ENCODE measurements at regions not wholly inside any gene's neighbourhood (a gene's known extent, or its start where the extent isn't known, plus 50 kb on each side); places are given as distances from the start of the nearest gene placed in this dataset.
A peak's percentile ranks its signal among the peaks of the same experiment; 100 is the strongest.

DNA sequence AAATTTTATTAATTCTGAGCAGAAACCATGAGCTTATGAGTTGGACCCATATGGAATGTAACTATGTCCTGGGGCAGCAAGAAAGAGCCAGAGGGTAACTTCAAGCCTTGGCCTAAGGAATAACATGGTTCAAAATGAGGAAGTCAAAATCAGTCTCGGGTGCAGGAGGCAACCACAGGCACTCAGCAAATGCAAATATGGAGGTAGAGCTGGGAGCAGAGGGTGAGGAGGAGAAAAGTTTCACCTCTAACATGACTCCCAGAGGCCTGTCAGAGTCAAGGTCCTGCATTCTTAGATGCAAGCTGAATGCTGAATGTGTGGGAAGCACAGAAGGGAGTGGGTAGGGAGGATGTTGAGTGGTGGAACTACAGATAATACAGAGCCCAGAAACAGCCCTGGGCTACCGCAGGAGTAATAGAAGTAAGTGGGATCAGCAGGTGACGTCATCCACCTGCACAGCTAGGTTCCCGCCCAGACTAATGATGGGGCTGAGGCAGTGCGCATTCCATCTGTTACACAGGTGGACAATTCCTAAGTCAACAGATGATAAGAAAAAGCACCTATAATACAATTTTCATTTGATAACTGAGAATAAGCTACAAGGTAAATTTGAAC is 279.8 kb upstream of the ARRDC4 start:
- DNase-seq, result no peak

DNA sequence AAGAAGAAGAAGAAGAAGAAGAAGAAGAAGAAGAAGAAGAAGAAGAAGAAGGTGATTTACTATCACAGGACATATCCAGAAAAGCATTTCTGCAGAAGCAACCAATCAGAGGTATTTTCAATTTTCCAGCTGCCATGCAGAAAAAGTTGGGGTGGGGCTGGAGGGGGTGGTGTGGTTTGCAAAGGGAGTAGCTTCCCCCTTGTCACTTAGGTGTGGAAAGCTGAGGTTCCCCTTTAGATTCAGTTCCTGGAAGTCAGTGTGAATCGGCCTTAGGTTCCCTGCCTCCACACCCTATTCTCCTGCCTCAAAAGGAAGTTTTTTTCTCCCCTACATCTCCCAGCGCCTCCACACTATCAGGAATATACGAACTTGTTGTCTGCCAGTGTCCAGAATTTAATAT is 276.7 kb upstream of the ARRDC4 start:
- DNase-seq, result no peak

DNA sequence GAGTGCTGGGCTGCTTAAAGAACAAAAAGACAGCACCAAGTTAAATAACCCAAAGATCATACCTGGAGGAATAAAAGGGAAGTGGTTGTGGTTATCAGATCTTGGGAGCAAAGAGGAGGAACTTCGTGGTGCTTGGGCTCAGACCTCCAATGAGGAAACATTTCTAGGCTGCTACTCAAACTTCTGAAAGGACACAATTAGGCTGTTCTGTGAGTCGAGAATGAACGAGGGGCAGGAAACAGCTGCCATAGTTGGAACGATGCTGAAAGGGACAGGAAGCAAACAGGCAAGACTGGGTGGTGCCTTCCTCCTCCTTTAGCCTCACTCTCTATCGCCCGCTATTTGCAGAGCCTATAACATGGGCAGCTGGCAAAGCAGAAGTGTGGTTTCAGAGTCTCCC is 276.3 kb upstream of the ARRDC4 start:
- DNase-seq, result no peak

DNA sequence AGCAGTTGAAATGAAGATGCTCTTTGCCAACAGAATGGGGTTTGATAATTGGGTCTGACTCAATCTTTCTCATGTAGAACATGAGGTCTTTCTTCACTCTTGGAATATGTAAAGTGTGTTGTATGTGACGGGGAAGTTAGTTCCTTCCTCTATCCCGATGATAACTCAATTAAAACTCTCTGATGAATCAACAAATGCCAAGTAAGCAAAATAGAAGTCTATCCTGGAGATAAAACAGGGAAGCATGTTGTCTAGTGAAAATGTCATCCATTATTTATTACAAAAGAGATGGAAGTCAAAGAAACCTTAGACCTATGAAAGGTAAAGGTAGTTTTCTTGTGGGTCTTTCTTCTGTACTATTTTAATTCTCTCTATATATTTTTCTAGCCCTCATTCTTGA is 274.2 kb upstream of the ARRDC4 start:
- DNase-seq, result no peak

DNA sequence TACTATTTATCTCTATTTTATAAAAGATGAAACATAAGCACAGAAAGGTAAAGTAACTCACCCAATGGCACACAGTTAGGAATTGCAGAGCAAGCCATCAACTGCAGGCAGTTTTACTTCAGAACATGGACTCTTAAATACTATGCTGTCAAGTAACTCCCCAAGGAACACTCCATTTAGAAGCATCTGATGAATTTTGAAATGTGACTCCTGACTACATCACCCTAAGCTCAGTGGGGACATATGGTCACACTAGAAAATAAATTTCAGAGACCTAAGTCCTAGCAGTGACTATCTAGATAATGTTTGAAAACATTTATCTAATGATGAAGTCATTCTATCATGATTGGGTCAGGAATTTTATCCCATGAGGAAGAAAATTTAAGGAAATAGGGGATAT is 272.8 kb upstream of the ARRDC4 start:
- DNase-seq, result no peak

DNA sequence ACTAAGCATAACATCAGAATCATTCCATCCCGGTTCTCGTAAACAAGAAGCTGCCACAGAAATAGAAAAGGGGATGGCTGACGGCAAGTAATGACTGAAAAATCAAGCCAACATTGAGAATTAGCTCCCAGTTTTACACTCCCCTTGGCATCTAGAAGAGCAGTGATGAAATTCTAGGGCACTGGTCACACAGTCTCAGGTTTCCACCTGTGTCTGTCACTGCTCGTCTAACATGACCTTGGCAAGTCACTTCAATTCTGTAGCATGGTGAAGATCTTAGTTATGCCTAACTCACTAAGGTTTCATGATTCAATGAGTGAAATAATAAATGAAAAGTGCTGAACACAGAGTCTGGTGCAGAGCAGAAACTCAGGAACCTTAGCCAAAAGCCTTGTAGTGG is 272.3 kb upstream of the ARRDC4 start:
- DNase-seq, result no peak

DNA sequence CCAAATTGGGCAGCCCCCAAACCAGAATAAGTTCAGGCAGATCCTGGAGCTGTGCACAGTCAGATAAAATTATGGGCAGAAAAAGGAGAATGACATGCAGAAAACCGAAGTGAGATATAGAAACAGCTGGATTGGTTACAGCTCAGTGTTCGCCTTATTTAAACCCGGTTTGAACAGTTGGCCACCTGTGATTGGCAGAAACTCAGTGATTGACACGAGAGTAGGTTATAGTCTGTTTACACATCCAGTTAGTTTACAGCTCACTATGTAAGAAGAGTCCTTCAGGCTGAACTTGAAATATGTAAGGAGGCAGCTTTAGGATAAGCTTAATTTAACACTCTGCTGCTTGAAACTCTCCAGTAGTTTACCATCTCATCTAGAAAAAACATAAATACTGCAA is 271.6 kb upstream of the ARRDC4 start:
- no peak for DNase-seq

DNA sequence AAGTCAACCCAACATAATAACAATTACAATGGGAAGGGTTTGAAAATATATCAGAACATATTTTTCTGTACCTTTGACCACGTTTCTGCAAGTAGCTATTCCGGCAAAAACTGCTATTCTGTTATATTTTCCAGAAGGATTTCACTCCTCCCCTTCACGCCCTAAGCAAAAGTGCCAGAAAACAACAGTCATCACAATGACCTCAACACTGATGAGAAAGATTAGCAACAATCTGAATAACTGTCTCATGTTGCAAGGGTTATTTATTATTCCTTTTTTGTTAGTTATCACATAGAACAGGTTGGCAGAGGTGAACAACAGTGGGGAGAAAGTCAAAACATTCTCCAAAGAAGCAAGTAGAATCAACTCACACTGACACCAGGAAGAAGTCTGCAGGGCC is 269.4 kb upstream of the ARRDC4 start:
- no peak for DNase-seq

DNA sequence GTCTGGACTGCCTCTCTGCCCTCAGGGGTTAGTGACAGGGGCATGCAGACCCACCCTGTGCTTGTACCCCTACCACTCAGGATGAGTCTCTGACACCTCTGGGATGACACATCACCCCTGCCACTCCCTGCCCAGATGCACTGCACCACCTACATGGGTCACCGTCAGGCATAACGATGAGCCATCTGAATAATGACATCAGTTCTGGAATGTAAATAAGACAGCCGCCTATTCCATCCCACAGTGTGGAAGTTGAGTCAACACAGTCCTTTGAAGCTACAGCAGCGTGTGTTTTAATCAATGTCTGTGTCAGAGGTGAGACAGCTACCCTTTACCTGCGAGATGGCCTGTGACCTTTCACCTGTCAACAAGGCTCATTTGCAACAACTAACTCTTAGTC is 268.7 kb upstream of the ARRDC4 start:
- DNase-seq, result no peak

DNA sequence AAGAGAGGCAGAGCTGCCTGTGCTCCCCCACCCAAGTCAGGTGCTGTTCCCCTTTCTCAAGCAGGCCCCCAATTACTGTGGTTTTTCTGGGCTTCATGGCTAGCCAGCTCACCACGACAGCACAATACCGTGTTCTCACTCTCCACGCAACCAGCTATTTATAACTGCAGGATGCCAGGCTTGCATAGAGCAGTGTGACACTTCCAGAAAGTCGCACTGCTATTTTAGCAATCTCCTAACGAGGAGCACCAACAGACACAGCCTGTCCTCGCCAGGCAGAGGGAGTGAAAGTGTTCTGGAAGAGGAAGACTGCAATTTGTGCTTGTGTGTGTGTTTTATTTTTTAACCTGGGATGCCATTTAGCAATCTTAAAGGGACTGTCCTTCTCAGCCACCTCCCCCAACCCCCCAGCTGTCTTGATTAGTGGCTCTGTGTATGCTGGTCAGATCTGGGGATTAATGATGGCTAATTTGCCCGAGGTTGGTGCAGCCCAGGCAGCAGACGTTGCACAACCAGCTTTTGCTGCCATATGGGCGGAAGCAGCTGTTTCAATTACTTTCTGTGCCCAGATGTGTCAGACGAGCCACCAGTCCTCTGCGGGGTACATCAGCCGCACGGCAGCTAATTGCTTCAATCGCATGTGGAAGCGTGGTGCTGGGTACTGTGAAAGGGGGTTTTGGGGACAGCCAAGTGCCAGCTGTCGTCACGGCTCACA is 268.0 kb upstream of the ARRDC4 start:
- DNase-seq, result no peak

DNA sequence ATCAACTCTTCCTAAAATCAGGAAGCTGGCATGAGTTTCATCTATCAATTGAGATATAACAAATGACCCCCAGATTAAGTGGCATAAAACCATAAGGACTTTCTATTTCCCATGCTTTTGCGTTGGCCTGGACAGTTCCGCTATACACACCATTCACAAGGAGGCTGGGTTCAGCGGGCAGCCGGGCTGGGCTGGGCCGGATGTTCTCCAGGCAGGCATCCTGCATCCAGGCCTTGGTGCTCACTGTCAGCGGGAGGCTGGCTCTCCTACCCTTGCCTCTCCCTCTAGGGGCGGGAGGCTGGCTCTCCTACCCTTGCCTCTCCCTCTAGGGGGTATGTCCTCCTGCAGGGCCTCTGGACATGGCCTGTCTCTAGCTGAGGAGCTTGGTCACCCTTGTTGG is 266.0 kb upstream of the ARRDC4 start:
- no peak for DNase-seq

DNA sequence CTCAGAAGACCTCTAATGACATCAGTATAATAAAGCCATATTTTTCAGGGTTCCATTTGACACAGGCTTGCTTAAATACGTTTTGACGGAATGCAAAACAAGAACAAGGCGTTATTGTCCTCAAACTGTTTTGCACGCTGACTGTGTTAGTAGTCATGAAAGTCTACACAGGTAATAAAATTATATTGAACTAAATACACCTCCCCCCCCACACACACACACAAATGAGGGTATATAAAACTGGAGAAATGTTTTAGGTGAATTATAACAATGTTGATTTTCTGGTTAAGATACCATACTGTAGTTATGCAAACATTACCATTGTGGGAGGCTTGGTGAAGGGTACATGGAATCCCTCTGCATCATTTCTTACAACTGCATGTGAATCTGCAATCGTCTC is 257.1 kb upstream of the ARRDC4 start:
- no peak for DNase-seq

DNA sequence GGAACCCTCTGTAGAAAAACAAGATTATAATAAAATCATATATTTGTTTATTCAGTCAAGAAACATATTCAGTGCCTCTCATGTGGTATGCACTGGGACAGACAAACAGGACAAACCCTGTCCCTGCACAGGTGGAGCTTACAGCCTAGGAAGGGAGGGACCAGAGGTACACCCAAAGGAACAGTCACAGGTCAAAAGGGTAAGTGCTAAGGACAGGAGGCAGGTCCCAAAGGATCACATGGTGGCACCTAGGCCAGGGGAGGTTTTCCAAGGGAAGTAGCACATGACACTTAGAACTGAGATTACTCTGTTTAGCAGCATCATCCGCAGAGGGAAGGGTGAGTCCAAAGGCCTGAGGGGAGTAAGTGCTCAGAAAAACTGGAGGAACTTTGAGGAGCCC is 254.4 kb upstream of the ARRDC4 start:
- DNase-seq, result no peak

DNA sequence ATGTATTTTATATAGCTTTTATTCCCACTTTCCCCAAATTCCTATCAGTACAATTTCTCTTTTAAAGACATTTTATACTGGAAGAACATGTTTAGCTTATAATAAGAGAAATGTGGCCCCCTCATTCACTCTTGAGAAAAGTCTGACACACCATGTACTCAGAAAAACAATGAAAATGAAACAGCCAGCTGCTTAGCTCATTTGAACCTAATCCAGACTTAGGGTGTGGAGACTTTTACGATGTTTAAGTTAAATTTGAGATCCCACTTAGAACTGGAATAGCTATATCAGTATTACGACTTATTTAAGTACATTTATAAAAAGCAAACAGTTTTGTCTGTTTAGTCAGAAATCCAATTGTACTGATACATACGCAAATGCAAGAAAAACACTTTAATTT is 252.3 kb upstream of the ARRDC4 start:
- no peak for DNase-seq

DNA sequence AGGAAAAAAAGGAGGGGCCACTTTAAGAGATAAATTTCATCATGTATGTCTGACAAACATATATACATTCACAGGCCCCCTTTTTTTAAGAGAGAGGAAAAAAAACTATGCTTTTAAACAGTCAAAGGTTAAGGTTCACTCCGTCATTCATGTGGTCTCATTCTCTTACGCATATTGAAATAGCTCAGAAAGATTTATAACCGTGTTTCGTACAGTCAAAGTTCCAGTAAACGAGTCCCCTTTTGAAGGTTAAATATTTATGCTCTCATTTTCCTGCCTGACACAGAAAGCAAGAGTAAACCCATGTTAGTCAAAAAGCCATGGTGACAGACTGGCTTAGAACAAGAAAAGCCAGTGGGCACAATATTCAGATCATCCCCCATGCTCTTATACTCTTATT is 248.0 kb upstream of the ARRDC4 start:
- DNase-seq, result no peak

DNA sequence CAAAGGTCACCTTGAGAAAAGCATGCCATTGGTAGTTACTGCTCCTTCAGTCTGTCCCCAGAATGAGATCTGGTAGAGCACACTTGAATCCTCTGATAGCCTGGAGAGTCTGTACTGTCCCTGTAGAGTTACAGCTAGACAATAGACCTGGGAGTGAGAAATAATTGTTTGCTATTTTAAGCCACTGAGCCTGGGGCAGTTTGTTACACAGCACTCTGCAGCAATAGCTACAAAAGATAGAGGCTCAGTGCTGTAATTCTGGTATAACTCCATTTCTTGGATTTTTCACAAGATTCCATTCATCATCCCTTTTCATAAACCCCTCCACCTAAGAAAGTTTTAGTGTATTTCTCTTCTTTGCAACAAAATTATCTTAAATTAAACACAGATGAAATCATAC is 242.7 kb upstream of the ARRDC4 start:
- no peak for DNase-seq

DNA sequence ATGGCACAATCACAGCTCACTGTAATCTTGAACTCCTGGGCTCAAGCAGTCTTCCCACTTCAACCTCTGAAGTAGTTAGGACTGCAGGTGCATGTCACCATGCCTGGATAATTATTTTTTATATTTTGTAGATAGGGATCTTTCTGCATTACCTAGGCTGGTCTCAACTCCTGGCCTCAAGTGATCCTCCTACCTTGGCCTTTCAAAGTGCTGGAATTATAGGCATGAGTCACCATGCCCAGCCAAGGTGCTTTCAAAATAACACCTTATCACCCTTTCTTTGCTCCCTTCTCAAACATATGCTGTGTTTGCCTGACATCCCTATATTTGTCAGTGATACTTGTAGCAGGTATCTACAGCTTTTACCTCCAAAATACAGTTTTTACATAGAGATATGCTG is 242.0 kb upstream of the ARRDC4 start:
- DNase-seq, result no peak

DNA sequence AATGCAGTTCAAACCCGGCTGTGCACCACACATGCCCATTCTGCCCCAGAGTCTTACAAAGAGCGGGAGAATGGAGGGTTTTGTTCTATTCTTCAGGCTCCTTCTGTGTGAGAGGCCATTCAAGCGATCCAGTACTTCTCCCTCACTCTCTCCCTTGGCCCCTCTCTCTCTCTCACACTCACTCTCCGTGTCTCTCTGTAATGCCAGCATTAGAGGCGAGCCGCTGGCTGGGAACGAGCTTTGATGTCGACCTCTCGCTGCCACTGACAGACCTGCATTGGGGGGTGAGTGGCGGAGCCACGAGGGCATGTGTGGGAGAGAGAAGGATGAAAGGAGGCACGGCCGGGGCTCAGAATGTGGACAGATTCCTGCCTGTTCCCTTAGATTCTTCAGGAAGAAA is 231.7 kb upstream of the ARRDC4 start:
- no peak for DNase-seq

DNA sequence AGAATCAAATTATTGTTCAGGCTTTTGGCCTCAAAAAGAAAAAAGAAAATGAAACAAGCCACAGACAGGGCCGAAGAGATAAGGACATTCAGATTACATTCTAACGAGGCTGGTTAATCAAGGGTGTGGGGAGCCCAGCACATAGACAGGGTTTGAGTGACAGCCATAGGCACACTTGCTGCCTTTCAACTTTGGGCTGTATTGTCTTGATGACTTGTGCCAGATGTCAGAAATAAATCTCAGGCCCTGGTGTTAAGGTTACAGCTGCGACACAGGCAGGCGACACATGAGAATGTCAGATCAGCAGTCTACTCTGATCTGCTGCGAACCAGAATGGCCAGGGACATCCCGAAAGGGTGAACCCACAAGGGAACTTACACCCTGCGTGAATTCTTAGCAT is 231.2 kb upstream of the ARRDC4 start:
- no peak for DNase-seq

DNA sequence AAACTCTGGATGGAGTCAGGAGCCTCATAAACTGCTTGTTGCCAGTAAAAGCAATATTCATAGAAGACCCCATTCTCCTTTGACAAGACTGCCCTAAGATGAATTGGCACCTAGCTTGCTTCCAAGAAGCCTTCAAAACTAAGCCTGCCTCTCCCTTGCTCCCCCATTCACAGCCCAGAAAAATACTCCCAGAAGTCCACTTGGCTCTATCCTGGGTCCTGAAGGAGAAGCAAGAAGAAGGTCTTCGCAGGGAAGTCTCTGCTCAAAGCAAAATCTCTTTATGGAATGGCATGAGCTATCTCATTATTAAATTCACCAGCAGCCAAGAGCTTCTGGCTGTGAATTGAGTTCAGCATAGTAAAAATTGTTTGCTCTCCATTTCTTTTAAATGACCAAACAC is 230.2 kb upstream of the ARRDC4 start:
- no peak for DNase-seq

DNA sequence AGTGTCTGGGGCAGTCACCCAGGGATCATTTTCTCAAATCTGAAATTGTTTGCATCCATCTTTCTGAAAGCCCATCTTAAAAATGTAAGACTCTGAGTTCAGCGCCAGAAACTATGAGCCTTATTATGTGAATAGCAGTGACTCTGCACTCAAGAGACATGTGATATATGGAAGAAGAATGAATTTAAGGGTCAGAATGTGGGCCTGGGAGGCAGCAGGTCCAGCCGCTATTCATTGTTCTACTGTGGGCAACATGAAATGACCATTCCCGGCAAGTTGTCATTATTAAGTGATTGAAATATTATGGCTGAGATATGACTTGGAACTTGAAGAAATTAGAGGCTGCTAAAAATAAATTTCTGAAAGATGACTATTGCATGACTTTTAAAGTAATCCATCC is 228.6 kb upstream of the ARRDC4 start:
- no peak for DNase-seq

DNA sequence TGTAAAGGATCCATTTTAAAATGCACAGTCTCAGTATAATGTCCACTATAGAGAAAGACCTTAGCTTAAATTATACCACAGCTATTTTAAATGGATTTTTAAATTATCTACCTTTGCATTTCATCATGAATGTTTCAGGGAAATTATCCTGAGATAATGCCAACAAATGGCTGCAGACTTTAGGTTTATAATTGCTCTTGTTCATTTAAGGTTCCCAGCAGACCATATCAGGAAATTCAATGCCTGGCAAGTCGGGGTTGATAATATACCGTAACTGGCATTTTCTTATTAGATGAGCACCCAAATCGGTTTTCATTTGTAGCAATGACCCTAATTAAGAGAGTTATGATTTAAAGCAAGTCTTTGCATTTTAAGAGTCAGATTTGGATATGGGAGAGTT is 227.1 kb upstream of the ARRDC4 start:
- no peak for DNase-seq

DNA sequence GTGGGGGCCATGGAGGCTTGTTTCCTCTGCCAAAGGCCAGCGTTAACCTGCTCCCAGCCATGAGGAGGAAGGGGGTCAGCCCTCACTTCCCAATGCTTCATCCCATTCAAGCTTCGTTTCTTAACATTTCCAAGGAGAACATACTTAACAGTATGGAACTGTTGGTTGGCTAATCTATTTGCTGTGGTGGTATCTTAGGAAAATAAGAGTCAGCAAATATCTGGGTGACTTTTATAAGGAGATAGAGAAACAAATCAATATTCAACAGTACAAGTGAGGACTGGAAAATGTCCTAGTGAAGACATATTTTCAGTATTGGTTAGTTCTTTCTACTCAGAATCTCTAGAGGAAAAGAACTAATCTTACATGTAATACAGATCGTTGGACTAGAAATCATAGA is 223.8 kb upstream of the ARRDC4 start:
- no peak for DNase-seq

DNA sequence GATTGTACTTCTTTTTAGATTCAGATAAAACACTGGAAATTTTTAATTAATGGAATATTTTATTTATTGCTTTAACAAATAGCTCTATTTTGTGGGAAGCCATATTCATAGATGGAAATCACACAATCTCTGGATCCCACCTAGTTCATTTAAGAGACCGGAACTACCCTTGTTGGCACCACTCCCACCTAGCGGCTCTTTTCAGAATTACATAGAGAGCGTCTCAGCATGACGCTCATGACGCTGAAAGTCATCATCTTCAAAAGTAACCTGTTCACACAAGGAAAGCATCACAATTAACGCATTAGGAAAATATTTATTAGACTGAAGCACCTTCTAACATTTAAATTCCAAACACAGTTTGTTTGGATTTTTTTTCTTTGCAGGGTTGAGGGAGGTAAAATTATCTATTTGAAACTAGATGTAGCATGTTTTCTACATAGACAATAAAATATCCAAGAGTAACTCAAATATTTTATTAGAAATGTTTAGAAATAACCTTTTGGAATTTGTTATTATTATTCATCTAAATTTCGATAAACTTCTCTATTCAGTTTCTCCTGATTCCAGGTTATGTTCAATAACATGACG is 214.9 kb upstream of the ARRDC4 start:
- DNase-seq, result peak; percentile 7

DNA sequence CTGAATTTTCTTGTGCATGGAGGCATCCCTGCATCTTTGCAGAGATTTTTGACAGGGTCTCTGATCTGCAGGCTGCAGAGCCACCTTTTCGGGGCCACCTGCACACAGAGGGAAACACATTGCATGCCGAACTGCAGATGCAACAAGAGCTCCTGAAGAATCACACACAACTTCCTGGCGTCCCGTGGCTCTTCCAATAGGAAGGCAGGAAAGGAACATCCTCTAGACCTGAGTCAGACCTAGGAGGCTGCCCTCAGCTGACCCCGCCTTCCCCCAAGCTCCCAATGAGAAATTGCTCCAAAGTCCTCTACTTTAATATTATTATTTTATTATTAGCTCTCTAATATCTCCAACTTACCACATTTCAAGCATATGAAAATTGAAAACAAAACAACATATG is 213.2 kb upstream of the ARRDC4 start:
- no peak for DNase-seq
